HUES64 (cell line): ENCODE measurements at regions not wholly inside any gene's neighbourhood (a gene's known extent, or its start where the extent isn't known, plus 50 kb on each side); places are given as distances from the start of the nearest gene placed in this dataset.
"Not testable (repeated sequence)": the region's sequence is repeated elsewhere in the genome, so short reads cannot be mapped to it uniquely, and the experiment has no call there.

Source experiments
- H3K27ac ChIP-seq: 2 replicates; pipeline ENCODE4 v1.7.0; 2013; ENCODE audit warnings: low read depth, low read length, inconsistent platforms
- H3K27me3 ChIP-seq: 2 replicates; pipeline ENCODE4 v1.6.1; 2013; ENCODE audit warnings: mild to moderate bottlenecking, low read length; ENCODE audit not compliant: insufficient read depth
- H3K36me3 ChIP-seq: 2 replicates; pipeline ENCODE4 v1.6.1; 2013; ENCODE audit warnings: mild to moderate bottlenecking, low read length; ENCODE audit not compliant: insufficient read depth
- H3K4me1 ChIP-seq: 2 replicates; pipeline ENCODE4 v1.6.1; 2013; ENCODE audit warnings: mild to moderate bottlenecking, low read length, moderate library complexity; ENCODE audit not compliant: insufficient read depth
- H3K4me3 ChIP-seq: 2 replicates; pipeline ENCODE4 v1.5.1; 2013; ENCODE audit warnings: mild to moderate bottlenecking, low read length, moderate library complexity
- H3K9ac ChIP-seq: 2 replicates; pipeline ENCODE4 v1.6.1; 2013; ENCODE audit warnings: mild to moderate bottlenecking, low read depth, low read length
- H3K9me3 ChIP-seq: 2 replicates; pipeline ENCODE4 v1.6.1; 2013; ENCODE audit warnings: low read depth, low read length; ENCODE audit not compliant: insufficient read depth
- WGBS: fragments of 150-250, 120-280 bp; methylation state at CpG from one replicate; pipeline ENCODE4 v1.1.7; 2013; ENCODE audit warnings: missing lambda C conversion rate; 5-methylcytosine and 5-hydroxymethylcytosine counted together

GRCh38 chr11:82462608-82463242, 270.9 kb downstream of the FAM181B start:
- Histone ChIP-seq H3K4me3 (no peak overlapping the region), H3K9me3 (no peaks in the 10 kb centered on the region), H3K27me3 (no peaks in the 10 kb centered on the region), H3K4me1 (no peaks in the 10 kb centered on the region), H3K36me3 (no peaks in the 10 kb centered on the region), H3K9ac (no peak overlapping the region), H3K27ac (no peak overlapping the region)
- WGBS = 90% methylated on average over 4 of the region's 4 CpGs

- H3K9me3 ChIP-seq = no peaks in the 10 kb centered on the region
- no peaks in the 10 kb centered on the region for H3K27me3 ChIP-seq
- 86% methylated on average over 4 of the region's 4 CpGs for WGBS
- H3K27ac ChIP-seq = no peak overlapping the region
- H3K9ac ChIP-seq = no peak overlapping the region
- no peak overlapping the region for H3K4me3 ChIP-seq
- H3K36me3 ChIP-seq = no peaks in the 10 kb centered on the region
- H3K4me1 ChIP-seq = no peaks in the 10 kb centered on the region
Measured at GRCh38 chr11:82458761-82459160, 274.9 kb downstream of the FAM181B start.

GRCh38 chr11:82458147-82458546, 275.5 kb downstream of the FAM181B start:
- H3K27me3 ChIP-seq = no peaks in the 10 kb centered on the region
- H3K9me3 ChIP-seq = no peaks in the 10 kb centered on the region
- H3K4me3 ChIP-seq = no peak overlapping the region
- no peaks in the 10 kb centered on the region for H3K4me1 ChIP-seq
- no peak overlapping the region for H3K9ac ChIP-seq
- no peak overlapping the region for H3K27ac ChIP-seq
- no peaks in the 10 kb centered on the region for H3K36me3 ChIP-seq
- 88% methylated on average over 1 of the region's 1 CpG for WGBS

GRCh38 chr11:82450996-82451395, 282.7 kb downstream of the FAM181B start:
- Histone ChIP-seq H3K27ac (no peak overlapping the region), H3K4me3 (no peak overlapping the region), H3K9me3 (no peaks in the 10 kb centered on the region), H3K36me3 (no peaks in the 10 kb centered on the region), H3K4me1 (no peaks in the 10 kb centered on the region), H3K27me3 (no peaks in the 10 kb centered on the region), H3K9ac (no peak overlapping the region)

DNA sequence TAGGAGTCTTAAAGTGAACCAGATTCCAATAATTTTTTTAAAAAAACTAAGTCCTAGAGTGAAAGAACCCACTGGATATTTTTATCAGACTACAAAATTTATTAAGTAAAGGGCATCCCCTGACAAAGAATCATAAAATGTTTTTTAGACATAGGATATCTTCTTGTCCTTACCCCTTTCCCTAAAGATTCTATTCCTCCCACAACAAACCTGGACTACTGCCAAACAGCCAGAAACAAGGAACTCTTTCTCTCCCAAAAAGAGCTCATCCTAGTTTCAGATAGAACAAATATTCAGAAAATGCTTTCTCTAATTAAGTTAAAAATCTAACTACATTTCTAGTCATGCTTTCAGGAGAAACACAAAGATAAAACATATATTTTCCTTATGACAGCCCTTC, 327.1 kb downstream of the FAM181B start:
- H3K9ac ChIP-seq = no peak overlapping the region
- no peaks in the 10 kb centered on the region for H3K36me3 ChIP-seq
- H3K27me3 ChIP-seq = no peaks in the 10 kb centered on the region

DNA sequence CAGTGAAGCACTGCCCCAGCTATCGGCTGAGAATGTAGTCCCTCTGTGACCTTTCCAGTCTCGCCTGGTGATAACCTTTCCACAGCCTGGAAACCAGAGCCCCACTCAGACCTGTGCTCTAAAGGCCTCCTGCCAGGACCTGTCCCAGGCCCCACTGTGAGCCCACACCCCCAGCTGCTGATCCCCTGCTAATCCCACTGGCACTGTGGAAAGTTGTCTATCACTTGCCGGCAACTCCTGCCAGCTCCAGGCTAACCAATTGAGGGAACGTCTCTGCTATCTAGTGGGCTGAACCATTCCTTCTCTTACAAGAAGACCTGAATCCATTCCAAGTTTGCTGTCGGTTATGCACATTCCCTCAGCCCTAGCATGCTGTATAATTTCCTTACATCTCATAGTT, 328.2 kb downstream of the FAM181B start:
- Histone ChIP-seq H3K27ac (no peak overlapping the region), H3K4me1 (no peaks in the 10 kb centered on the region), H3K36me3 (no peaks in the 10 kb centered on the region), H3K27me3 (no peaks in the 10 kb centered on the region), H3K4me3 (no peak overlapping the region), H3K9me3 (no peaks in the 10 kb centered on the region), H3K9ac (no peak overlapping the region)
- 86% methylated on average over 5 of the region's 5 CpGs for WGBS

More for the DNA sequence above, 327.1 kb downstream of the FAM181B start:
- H3K9me3 ChIP-seq = no peaks in the 10 kb centered on the region
- H3K27ac ChIP-seq = no peak overlapping the region
- no peaks in the 10 kb centered on the region for H3K4me1 ChIP-seq
- H3K4me3 ChIP-seq = no peak overlapping the region

DNA sequence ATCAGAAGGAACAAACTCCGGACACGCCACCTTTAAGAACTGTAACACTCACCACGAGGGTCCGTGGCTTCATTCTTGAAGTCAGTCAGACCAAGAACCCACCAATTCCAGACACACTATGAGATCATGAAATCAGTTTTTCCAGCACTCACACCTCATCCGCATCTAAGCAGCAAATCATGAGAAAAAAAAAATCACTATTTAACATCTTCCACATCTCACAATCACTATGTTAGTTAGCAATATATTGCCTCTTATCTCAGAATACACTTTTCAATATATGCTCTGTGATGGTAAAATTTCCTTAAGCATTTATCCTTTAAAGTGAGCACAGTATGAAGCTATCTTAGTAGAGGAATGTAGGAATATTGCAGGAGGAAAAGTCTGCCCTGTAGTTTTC, 328.7 kb downstream of the FAM181B start:
- Histone ChIP-seq H3K9ac (no peak overlapping the region), H3K4me1 (no peaks in the 10 kb centered on the region), H3K27ac (no peak overlapping the region), H3K27me3 (no peaks in the 10 kb centered on the region), H3K4me3 (no peak overlapping the region), H3K36me3 (no peaks in the 10 kb centered on the region), H3K9me3 (no peaks in the 10 kb centered on the region)
- 95% methylated on average over 5 of the region's 5 CpGs for WGBS

DNA sequence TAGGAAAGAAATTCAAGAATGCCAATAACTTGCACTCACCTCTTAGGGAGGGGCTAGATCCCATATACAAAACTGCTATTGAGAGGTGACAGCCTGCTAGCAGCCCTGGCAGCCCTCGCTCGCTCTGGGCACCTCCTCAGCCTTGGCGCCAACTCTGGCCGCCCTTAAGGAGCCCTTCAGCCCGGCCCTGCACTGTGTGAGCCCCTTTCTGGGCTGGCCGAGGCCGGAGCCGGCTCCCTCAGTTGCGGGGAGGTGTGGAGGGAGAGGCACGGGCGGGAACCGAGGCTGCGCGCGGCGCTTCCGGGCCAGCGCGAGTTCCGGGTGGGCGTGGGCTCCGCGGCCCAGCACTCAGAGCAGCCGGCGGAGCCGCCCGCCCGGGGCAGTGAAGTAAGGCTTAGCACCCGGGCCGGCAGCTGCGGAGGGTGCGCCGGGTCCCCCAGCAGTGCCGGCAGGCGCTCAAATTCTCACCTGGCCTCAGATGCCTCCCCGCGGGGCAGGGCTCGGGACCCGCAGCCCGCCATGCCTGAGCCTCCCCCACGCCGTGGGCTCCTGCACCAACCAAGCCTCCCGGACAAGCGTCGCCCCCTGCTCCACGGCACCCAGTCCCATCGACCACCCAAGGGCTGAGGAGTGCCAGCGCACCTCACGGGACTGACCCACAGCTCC, 329.9 kb downstream of the FAM181B start:
- Histone ChIP-seq H3K36me3 (no peaks in the 10 kb centered on the region), H3K4me3 (no peak overlapping the region), H3K27ac (no peak overlapping the region), H3K9me3 (no peaks in the 10 kb centered on the region), H3K27me3 (no peaks in the 10 kb centered on the region), H3K4me1 (no peaks in the 10 kb centered on the region), H3K9ac (no peak overlapping the region)
- 97% methylated on average over 49 of the region's 49 CpGs for WGBS

DNA sequence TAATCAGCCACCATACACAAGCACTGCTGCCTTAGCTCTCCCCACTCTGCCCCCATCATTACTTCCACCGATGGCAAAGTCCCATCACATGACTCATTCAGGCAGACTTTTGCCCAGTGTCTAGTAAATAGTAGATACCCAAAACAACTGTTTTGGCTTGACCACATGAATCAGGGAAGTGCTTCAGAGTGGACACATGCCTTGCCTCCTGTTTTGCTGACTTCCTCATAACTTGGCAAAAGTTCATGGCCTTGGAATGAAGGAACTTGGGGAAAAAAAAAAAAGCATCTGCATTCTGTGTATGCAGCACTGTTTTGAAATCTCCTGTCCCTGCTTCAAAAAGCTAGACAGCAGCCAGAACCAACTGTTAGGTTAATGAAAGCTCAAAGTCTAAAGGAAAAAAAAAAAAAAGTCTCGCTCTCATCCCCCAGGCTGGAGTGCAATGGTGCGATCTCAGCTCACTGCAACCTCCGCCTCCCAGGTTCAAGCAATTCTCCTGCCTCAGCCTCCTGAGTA, 335.3 kb downstream of the FAM181B start:
- WGBS = 92% methylated on average over 4 of the region's 4 CpGs
- Histone ChIP-seq H3K4me1 (no peaks in the 10 kb centered on the region), H3K9ac (no peak overlapping the region), H3K4me3 (no peak overlapping the region), H3K36me3 (no peaks in the 10 kb centered on the region), H3K9me3 (no peaks in the 10 kb centered on the region), H3K27ac (no peak overlapping the region), H3K27me3 (no peaks in the 10 kb centered on the region)

- H3K9ac ChIP-seq, H3K9me3 ChIP-seq, H3K27me3 ChIP-seq, H3K4me1 ChIP-seq, H3K36me3 ChIP-seq, H3K4me3 ChIP-seq, H3K27ac ChIP-seq: not testable (repeated sequence)
- 94% methylated on average over 5 of the region's 5 CpGs for WGBS
Measured at GRCh38 chr11:82396639-82397038, 337.0 kb downstream of the FAM181B start.

GRCh38 chr11:82384308-82384707, 349.4 kb downstream of the FAM181B start:
- 63% methylated on average over 1 of the region's 1 CpG for WGBS
- Histone ChIP-seq H3K9ac (no peak overlapping the region), H3K4me3 (no peak overlapping the region), H3K27ac (no peak overlapping the region), H3K27me3 (no peaks in the 10 kb centered on the region), H3K9me3 (no peaks in the 10 kb centered on the region), H3K36me3 (no peaks in the 10 kb centered on the region), H3K4me1 (no peaks in the 10 kb centered on the region)
